ENCODE measurements at regions not wholly inside any gene's neighbourhood (a gene's known extent, or its start where the extent isn't known, plus 50 kb on each side); places are given as distances from the start of the nearest gene placed in this dataset.

- TF ChIP-seq CTCF (conservative IDR thresholded peaks at IDR 0.05 in 1 of 2, IDR thresholded peaks at IDR 0.05 in 1 of 2; ENCODE audit: extremely low read depth in 1 of 2, insufficient read depth in 1 of 2, low read depth in 1 of 2, low read length in 2 of 2) (no peak), EZH2 (IDR thresholded peaks at IDR 0.05; ENCODE audit: borderline replicate concordance, low read length) (no peak)
These were observed 288.1 kb upstream of the NECTIN3 start for GRCh38 chr3:110783541-110783940.

All from mammary epithelial cell (primary cell).